Brain microvascular endothelial cell (primary cell): ENCODE measurements at regions not wholly inside any gene's neighbourhood (a gene's known extent, or its start where the extent isn't known, plus 50 kb on each side); places are given as distances from the start of the nearest gene placed in this dataset.

ENCODE experiments used
- DNase-seq: peaks from one replicate; pipeline ENCODE4 v3.0.0-alpha.2; 2020
- H3K27ac ChIP-seq: fragments of 250-450 bp; sonication (Bioruptor Pico); 2 replicates; pipeline ENCODE4 v1.5.1; 2020; ENCODE audit warnings: mild to moderate bottlenecking, moderate library complexity
- H3K27me3 ChIP-seq: fragments of 250-450 bp; sonication (Bioruptor Pico); replicated peaks from 2 replicates; pipeline ENCODE4 v1.5.1; 2020; ENCODE audit warnings: mild to moderate bottlenecking
- H3K36me3 ChIP-seq: fragments of 250-450 bp; sonication (Bioruptor Pico); replicated peaks from 2 replicates; pipeline ENCODE4 v1.5.1; 2020; ENCODE audit warnings: mild to moderate bottlenecking
- H3K4me3 ChIP-seq: 2 replicates; pipeline ENCODE4 v1.5.1; 2011; ENCODE audit warnings: low read depth, mild to moderate bottlenecking, control low read depth, low read length, moderate library complexity
- in situ Hi-C: cut with HindIII; loops from 2 replicates; pipeline ENCODE4 v1.10.0; 2017; ENCODE audit warnings: low sequenced_read_pairs, low pct_ligation_motif_present
- TF ChIP-seq, protein P1 (sequence below): IDR thresholded peaks from 2 replicates; pipeline ENCODE4 v1.5.1; 2011; ENCODE audit warnings: low read depth, mild to moderate bottlenecking, moderate library complexity, low read length, control low read depth, inconsistent platforms; ENCODE audit errors: missing control alignments

DNA sequence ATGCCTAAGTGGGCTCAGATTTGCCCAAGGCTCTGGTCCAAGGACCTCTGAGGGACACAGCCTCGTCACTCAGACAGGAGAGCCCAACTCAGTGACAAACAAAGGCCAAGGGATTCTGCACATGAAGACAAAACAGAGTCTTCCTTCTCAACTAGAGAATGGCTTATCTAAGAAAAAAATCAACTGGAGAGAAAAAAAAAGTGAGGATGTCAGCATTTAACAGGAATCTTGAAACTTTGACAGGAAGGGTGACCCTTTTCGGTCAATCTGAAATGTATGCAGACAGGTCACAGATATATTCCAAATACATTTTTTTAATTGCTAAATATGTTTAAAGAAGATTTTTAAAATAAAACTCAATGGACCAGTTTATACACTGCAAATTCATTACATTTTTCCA lies 154.5 kb downstream of the ETS2 start:
- Histone ChIP-seq H3K4me3 (no peak overlapping the region), H3K27me3 (no peaks in the 10 kb centered on the region), H3K36me3 (no peaks in the 10 kb centered on the region), H3K27ac (no peak overlapping the region)
- TF ChIP-seq, protein P1, sequence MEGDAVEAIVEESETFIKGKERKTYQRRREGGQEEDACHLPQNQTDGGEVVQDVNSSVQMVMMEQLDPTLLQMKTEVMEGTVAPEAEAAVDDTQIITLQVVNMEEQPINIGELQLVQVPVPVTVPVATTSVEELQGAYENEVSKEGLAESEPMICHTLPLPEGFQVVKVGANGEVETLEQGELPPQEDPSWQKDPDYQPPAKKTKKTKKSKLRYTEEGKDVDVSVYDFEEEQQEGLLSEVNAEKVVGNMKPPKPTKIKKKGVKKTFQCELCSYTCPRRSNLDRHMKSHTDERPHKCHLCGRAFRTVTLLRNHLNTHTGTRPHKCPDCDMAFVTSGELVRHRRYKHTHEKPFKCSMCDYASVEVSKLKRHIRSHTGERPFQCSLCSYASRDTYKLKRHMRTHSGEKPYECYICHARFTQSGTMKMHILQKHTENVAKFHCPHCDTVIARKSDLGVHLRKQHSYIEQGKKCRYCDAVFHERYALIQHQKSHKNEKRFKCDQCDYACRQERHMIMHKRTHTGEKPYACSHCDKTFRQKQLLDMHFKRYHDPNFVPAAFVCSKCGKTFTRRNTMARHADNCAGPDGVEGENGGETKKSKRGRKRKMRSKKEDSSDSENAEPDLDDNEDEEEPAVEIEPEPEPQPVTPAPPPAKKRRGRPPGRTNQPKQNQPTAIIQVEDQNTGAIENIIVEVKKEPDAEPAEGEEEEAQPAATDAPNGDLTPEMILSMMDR: no peak
- DNase-seq: no peak
- in situ Hi-C loops: no loop called here

GRCh38 chr21:38959692-38960061 lies 153.9 kb downstream of the ETS2 start:
- in situ Hi-C loops: no loop called here
- no peaks in the 10 kb centered on the region for H3K27me3 ChIP-seq
- no peak overlapping the region for H3K27ac ChIP-seq
- DNase-seq: no peak
- no peak overlapping the region for H3K4me3 ChIP-seq
- TF ChIP-seq, protein P1: no peak
- H3K36me3 ChIP-seq: no peaks in the 10 kb centered on the region

DNA sequence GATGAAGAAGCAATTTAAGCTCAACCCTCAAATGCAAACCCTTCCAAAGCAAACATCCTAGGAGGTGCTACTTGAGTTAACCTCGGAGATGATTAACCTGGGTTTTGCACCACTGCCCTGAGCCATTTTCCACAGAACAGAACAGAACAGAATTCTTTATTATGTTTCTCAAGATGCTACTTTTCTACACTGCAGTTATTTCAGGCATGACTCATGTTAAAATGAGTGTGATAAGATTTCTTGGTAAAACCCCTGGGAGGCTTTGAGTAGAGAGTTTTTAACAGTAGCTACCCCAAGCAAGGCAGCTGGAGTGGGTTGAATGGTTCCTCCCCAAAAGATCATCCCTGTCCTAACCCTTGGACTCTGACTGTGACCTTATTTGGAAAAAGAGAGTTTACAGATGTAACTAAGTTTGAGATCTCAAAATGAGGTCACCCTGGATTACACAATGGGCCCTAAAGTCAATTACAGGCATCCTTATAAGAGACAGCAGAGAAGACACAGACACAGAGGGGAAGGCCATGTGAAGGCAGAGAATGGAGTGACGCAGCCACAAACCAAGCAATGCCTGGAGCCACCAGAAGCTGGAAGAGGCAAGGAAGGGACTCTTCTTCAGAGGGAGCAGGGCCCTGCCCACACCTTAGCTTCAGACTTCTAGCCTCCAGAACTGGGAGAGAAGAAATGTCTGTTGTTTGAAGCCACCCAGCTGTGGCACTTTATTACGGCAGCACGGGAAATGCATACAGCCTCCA lies 153.4 kb downstream of the ETS2 start:
- Histone ChIP-seq H3K36me3 (no peaks in the 10 kb centered on the region), H3K27me3 (no peaks in the 10 kb centered on the region), H3K4me3 (no peak overlapping the region), H3K27ac (no peak overlapping the region)
- peak; percentile 32 for DNase-seq
- TF ChIP-seq, protein P1: no peak
- in situ Hi-C loops: no loop called here

GRCh38 chr21:38958323-38958705 lies 152.6 kb downstream of the ETS2 start:
- TF ChIP-seq, protein P1: no peak
- no peaks in the 10 kb centered on the region for H3K27me3 ChIP-seq
- H3K4me3 ChIP-seq: no peak overlapping the region
- no peaks in the 10 kb centered on the region for H3K36me3 ChIP-seq
- no peak overlapping the region for H3K27ac ChIP-seq
- DNase-seq: no peak
- in situ Hi-C loops: no loop called here

- DNase-seq: no peak
- in situ Hi-C loops: no loop called here
- Histone ChIP-seq H3K4me3 (no peak overlapping the region), H3K27me3 (no peaks in the 10 kb centered on the region), H3K36me3 (no peaks in the 10 kb centered on the region), H3K27ac (no peak overlapping the region)
- TF ChIP-seq, protein P1: no peak
Measured at GRCh38 chr21:38957575-38958322, 152.0 kb downstream of the ETS2 start.
